HG03460 (cell line): ENCODE measurements at regions not wholly inside any gene's neighbourhood (a gene's known extent, or its start where the extent isn't known, plus 50 kb on each side); places are given as distances from the start of the nearest gene placed in this dataset.

Experiments used
- ATAC-seq: cut with Tn5 transposase; IDR thresholded peaks from one replicate; pipeline ENCODE4 v1.9.1; 2021; ENCODE audit not compliant: unreplicated experiment

GRCh38 chr3:177946936-177947335, 589.3 kb upstream of the KCNMB2 start:
- ATAC-seq: no peak

- no peak for ATAC-seq
These were observed 588.3 kb upstream of the KCNMB2 start for GRCh38 chr3:177947901-177948300.

GRCh38 chr3:177948716-177949425, 587.4 kb upstream of the KCNMB2 start:
- ATAC-seq: no peak

- ATAC-seq: no peak
These were observed 577.0 kb upstream of the KCNMB2 start for GRCh38 chr3:177959188-177959587.

- ATAC-seq: no peak
These were observed 576.2 kb upstream of the KCNMB2 start for GRCh38 chr3:177960014-177960413.

- no peak for ATAC-seq
These were observed 575.5 kb upstream of the KCNMB2 start for GRCh38 chr3:177960722-177961121.

- no peak for ATAC-seq
These were observed 574.5 kb upstream of the KCNMB2 start for GRCh38 chr3:177961784-177962183.

- no peak for ATAC-seq
These were observed 569.7 kb upstream of the KCNMB2 start for GRCh38 chr3:177966493-177966892.

- no peak for ATAC-seq
These were observed 567.3 kb upstream of the KCNMB2 start for GRCh38 chr3:177968891-177969290.

GRCh38 chr3:177973241-177973840, 562.9 kb upstream of the KCNMB2 start:
- no peak for ATAC-seq

GRCh38 chr3:177976241-177976640, 560.0 kb upstream of the KCNMB2 start:
- no peak for ATAC-seq

- ATAC-seq: no peak
These were observed 559.4 kb upstream of the KCNMB2 start for GRCh38 chr3:177976866-177977265.

- ATAC-seq: no peak
These were observed 558.7 kb upstream of the KCNMB2 start for GRCh38 chr3:177977381-177978158.

- ATAC-seq: no peak
These were observed 557.3 kb upstream of the KCNMB2 start for GRCh38 chr3:177978946-177979345.

- no peak for ATAC-seq
These were observed 556.5 kb upstream of the KCNMB2 start for GRCh38 chr3:177979703-177980102.

GRCh38 chr3:177981576-177981975, 554.7 kb upstream of the KCNMB2 start:
- ATAC-seq: no peak

- no peak for ATAC-seq
These were observed 554.2 kb upstream of the KCNMB2 start for GRCh38 chr3:177982034-177982433.

GRCh38 chr3:177983320-177983719, 552.9 kb upstream of the KCNMB2 start:
- no peak for ATAC-seq

GRCh38 chr3:177992993-177993970, 543.0 kb upstream of the KCNMB2 start:
- ATAC-seq: no peak

- ATAC-seq: no peak
These were observed 541.3 kb upstream of the KCNMB2 start for GRCh38 chr3:177994976-177995375.
